K562 (cell line): ENCODE measurements at regions not wholly inside any gene's neighbourhood (a gene's known extent, or its start where the extent isn't known, plus 50 kb on each side); places are given as distances from the start of the nearest gene placed in this dataset.

ENCODE experiments used
- CBX2 ChIP-seq: fragments of 200-600 bp; sonication (generic); IDR thresholded peaks from one replicate; pipeline ENCODE4 v1.6.1; 2012; ENCODE audit warnings: mild to moderate bottlenecking, low read length, inconsistent platforms; ENCODE audit not compliant: insufficient read depth, poor library complexity, severe bottlenecking
- CEBPB ChIP-seq: fragments of 450-650 bp; IDR thresholded peaks from 2 replicates; pipeline ENCODE4 v1.6.1; 2016; ENCODE audit warnings: missing genetic modification characterization, missing compliant biosample characterization
- CREB1 ChIP-seq, 2 experiments: sonication (generic) in 1 of 2; formaldehyde crosslinking in 1 of 2; IDR thresholded peaks; 2 replicates each; pipeline versions ENCODE4 v1.6.1 to v1.8.0; 2012 to 2022; ENCODE audit warnings: inconsistent platforms in 1 of 2, mild to moderate bottlenecking in 1 of 2, missing genetic modification reagents in 1 of 2, moderate library complexity in 1 of 2
- TOE1 ChIP-seq, 2 experiments: fragments of 450-650 bp in 1 of 2; sonication (generic) in 1 of 2; formaldehyde crosslinking in 1 of 2; IDR thresholded peaks; 2 replicates each; pipeline versions ENCODE4 v1.7.1 to v1.8.0; 2016 to 2022; ENCODE audit warnings: borderline replicate concordance in 2 of 2, mild to moderate bottlenecking in 2 of 2, antibody characterized with exemption in 1 of 2, inconsistent platforms in 1 of 2, low read depth in 1 of 2, missing genetic modification reagents in 1 of 2, moderate library complexity in 1 of 2
- TRIM28 ChIP-seq: fragments of 450-650 bp; IDR thresholded peaks from 2 replicates; pipeline ENCODE4 v1.6.1; 2017
- XRCC5 ChIP-seq: fragments of 200-400 bp; formaldehyde crosslinking; IDR thresholded peaks from 2 replicates; pipeline ENCODE4 v1.6.1; 2017; ENCODE audit warnings: low read depth, mild to moderate bottlenecking, low read length
- ZNF695 ChIP-seq: fragments of 450-650 bp; formaldehyde crosslinking; IDR thresholded peaks from 2 replicates; pipeline ENCODE4 v1.4.0; 2020; ENCODE audit warnings: mild to moderate bottlenecking, moderate library complexity
- ZNF75A ChIP-seq: fragments of 450-650 bp; formaldehyde crosslinking; IDR thresholded peaks from 2 replicates; pipeline ENCODE4 v1.4.0; 2020; ENCODE audit warnings: mild to moderate bottlenecking
- TF ChIP-seq, protein P1 (sequence below): fragments of 200-600 bp; sonication (generic); IDR thresholded peaks from one replicate; pipeline ENCODE4 v1.6.1; 2012; ENCODE audit warnings: mild to moderate bottlenecking, low read depth, low read length, inconsistent platforms
- TF ChIP-seq, protein P2 (sequence below): fragments of 250-450 bp; sonication (Bioruptor Pico); IDR thresholded peaks from 2 replicates; pipeline ENCODE4 v1.5.0; 2021; ENCODE audit warnings: mild to moderate bottlenecking, borderline replicate concordance

DNA sequence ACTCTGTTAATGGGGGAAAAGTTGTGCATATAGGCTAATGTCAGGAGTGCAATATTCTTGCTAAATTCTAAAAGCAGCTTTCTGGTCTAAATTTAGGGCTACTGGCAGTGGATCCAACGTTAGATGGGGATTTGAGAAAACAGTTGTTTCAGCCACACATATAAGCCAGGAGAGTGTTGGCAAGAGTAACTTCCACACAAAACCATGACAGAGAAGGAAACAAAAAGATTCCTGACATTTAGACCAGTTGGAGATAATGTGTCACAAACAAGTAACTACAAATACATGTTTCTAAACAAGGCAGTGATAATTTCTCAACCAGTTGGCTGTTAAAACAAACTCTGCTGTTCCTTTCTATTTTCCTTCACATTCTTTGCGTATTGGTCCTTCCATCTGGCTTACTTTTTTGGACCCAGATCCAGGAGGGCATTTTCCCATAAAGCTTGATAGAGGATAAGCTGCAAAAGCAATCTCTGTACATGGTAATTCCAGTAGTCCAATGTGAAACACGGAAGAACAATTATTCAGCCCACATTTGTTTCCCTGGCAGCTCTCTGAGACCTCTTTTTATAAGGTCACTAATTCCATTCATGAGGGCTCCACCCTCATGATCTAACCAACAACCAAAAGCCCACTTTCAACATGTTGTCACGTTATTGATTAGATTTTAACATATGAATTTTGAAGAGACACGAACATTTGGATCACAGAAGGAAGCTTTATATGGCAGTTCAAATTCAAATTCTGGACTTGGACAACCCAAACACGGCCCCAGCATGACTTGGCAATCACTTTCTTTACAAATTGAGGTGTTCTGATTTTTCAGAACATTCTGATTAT is 1888.6 kb downstream of the MRPL39 start (continued):
- TF ChIP-seq, protein P1, sequence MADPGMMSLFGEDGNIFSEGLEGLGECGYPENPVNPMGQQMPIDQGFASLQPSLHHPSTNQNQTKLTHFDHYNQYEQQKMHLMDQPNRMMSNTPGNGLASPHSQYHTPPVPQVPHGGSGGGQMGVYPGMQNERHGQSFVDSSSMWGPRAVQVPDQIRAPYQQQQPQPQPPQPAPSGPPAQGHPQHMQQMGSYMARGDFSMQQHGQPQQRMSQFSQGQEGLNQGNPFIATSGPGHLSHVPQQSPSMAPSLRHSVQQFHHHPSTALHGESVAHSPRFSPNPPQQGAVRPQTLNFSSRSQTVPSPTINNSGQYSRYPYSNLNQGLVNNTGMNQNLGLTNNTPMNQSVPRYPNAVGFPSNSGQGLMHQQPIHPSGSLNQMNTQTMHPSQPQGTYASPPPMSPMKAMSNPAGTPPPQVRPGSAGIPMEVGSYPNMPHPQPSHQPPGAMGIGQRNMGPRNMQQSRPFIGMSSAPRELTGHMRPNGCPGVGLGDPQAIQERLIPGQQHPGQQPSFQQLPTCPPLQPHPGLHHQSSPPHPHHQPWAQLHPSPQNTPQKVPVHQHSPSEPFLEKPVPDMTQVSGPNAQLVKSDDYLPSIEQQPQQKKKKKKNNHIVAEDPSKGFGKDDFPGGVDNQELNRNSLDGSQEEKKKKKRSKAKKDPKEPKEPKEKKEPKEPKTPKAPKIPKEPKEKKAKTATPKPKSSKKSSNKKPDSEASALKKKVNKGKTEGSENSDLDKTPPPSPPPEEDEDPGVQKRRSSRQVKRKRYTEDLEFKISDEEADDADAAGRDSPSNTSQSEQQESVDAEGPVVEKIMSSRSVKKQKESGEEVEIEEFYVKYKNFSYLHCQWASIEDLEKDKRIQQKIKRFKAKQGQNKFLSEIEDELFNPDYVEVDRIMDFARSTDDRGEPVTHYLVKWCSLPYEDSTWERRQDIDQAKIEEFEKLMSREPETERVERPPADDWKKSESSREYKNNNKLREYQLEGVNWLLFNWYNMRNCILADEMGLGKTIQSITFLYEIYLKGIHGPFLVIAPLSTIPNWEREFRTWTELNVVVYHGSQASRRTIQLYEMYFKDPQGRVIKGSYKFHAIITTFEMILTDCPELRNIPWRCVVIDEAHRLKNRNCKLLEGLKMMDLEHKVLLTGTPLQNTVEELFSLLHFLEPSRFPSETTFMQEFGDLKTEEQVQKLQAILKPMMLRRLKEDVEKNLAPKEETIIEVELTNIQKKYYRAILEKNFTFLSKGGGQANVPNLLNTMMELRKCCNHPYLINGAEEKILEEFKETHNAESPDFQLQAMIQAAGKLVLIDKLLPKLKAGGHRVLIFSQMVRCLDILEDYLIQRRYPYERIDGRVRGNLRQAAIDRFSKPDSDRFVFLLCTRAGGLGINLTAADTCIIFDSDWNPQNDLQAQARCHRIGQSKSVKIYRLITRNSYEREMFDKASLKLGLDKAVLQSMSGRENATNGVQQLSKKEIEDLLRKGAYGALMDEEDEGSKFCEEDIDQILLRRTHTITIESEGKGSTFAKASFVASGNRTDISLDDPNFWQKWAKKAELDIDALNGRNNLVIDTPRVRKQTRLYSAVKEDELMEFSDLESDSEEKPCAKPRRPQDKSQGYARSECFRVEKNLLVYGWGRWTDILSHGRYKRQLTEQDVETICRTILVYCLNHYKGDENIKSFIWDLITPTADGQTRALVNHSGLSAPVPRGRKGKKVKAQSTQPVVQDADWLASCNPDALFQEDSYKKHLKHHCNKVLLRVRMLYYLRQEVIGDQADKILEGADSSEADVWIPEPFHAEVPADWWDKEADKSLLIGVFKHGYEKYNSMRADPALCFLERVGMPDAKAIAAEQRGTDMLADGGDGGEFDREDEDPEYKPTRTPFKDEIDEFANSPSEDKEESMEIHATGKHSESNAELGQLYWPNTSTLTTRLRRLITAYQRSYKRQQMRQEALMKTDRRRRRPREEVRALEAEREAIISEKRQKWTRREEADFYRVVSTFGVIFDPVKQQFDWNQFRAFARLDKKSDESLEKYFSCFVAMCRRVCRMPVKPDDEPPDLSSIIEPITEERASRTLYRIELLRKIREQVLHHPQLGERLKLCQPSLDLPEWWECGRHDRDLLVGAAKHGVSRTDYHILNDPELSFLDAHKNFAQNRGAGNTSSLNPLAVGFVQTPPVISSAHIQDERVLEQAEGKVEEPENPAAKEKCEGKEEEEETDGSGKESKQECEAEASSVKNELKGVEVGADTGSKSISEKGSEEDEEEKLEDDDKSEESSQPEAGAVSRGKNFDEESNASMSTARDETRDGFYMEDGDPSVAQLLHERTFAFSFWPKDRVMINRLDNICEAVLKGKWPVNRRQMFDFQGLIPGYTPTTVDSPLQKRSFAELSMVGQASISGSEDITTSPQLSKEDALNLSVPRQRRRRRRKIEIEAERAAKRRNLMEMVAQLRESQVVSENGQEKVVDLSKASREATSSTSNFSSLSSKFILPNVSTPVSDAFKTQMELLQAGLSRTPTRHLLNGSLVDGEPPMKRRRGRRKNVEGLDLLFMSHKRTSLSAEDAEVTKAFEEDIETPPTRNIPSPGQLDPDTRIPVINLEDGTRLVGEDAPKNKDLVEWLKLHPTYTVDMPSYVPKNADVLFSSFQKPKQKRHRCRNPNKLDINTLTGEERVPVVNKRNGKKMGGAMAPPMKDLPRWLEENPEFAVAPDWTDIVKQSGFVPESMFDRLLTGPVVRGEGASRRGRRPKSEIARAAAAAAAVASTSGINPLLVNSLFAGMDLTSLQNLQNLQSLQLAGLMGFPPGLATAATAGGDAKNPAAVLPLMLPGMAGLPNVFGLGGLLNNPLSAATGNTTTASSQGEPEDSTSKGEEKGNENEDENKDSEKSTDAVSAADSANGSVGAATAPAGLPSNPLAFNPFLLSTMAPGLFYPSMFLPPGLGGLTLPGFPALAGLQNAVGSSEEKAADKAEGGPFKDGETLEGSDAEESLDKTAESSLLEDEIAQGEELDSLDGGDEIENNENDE: no peak
- TF ChIP-seq CREB1 (IDR thresholded peaks at IDR 0.05): no peak
- TF ChIP-seq CREB1 (CRISPR knock-in tag; IDR thresholded peaks at IDR 0.05): no peak
- no peak for TF ChIP-seq TOE1 (IDR thresholded peaks at IDR 0.05; ENCODE audit: borderline replicate concordance)
- TF ChIP-seq TOE1 (CRISPR knock-in tag; IDR thresholded peaks at IDR 0.05; ENCODE audit: borderline replicate concordance, low read depth): no peak
- no peak for TF ChIP-seq TRIM28
- TF ChIP-seq XRCC5: no peak
- no peak for TF ChIP-seq CBX2
- TF ChIP-seq, protein P2, sequence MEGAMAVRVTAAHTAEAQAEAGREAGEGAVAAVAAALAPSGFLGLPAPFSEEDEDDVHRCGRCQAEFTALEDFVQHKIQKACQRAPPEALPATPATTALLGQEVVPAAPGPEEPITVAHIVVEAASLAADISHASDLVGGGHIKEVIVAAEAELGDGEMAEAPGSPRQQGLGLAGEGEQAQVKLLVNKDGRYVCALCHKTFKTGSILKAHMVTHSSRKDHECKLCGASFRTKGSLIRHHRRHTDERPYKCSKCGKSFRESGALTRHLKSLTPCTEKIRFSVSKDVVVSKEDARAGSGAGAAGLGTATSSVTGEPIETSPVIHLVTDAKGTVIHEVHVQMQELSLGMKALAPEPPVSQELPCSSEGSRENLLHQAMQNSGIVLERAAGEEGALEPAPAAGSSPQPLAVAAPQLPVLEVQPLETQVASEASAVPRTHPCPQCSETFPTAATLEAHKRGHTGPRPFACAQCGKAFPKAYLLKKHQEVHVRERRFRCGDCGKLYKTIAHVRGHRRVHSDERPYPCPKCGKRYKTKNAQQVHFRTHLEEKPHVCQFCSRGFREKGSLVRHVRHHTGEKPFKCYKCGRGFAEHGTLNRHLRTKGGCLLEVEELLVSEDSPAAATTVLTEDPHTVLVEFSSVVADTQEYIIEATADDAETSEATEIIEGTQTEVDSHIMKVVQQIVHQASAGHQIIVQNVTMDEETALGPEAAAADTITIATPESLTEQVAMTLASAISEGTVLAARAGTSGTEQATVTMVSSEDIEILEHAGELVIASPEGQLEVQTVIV (CRISPR knock-in tag): no peak
- TF ChIP-seq CEBPB: no peak
- no peak for TF ChIP-seq ZNF75A
- no peak for TF ChIP-seq ZNF695 (CRISPR knock-in tag)
